ENCODE measurements at regions not wholly inside any gene's neighbourhood (a gene's known extent, or its start where the extent isn't known, plus 50 kb on each side); places are given as distances from the start of the nearest gene placed in this dataset.

- TF ChIP-seq E2F5 (CRISPR knock-in tag; IDR thresholded peaks at IDR 0.05), result no peak
Observed at GRCh38 chr19:34853369-34853768, 73.3 kb upstream of the ZNF30 start (continued).

GRCh38 chr19:34852669-34853068 lies 74.0 kb upstream of the ZNF30 start:
- CTCF ChIA-PET, result interaction anchor here (0.6 to 1.6 kb wide), 2 partner anchors 14 to 745 kb away, joined by 3 to 6 read pairs; no protein-coding TSS in a partner anchor
- no peak overlapping the region for H3K4me3 Mint-ChIP-seq

More at GRCh38 chr19:34852669-34853068, 74.0 kb upstream of the ZNF30 start:
- Mint-ChIP-seq H3K36me3 (0 out of 2 replicates have a peak, but pooled peaks cover 9% of the 10 kb centered on the region), H3K9me3 (peaks cover 9% of the 10 kb centered on the region), H3K27ac (no peak overlapping the region), H3K4me1 (0 out of 2 replicates have a peak, but pooled peaks cover 6% of the 10 kb centered on the region), H3K27me3 (ENCODE audit: low read depth) (no peaks in the 10 kb centered on the region)
- no peak for ATAC-seq
- POLR2A ChIA-PET, result no interaction called here
- DNase-seq (ENCODE audit: low spot score), result no peak
- no peak for TF ChIP-seq ATF6 (CRISPR knock-in tag; IDR thresholded peaks at IDR 0.05)
- TF ChIP-seq PREB (CRISPR knock-in tag; IDR thresholded peaks at IDR 0.05; ENCODE audit: borderline replicate concordance), result no peak
- no peak for TF ChIP-seq FOXP4 (CRISPR knock-in tag; IDR thresholded peaks at IDR 0.05)
- no peak for TF ChIP-seq RELA (CRISPR knock-in tag; IDR thresholded peaks at IDR 0.05; ENCODE audit: borderline replicate concordance)
- TF ChIP-seq STAT6 (CRISPR knock-in tag; conservative IDR thresholded peaks at IDR 0.05; ENCODE audit: low read depth), result no peak
- TF ChIP-seq ZNF671 (CRISPR knock-in tag; IDR thresholded peaks at IDR 0.05), result no peak
- no peak for TF ChIP-seq ZMAT4 (CRISPR knock-in tag; IDR thresholded peaks at IDR 0.05)
